SK-N-SH (cell line): ENCODE measurements at regions not wholly inside any gene's neighbourhood (a gene's known extent, or its start where the extent isn't known, plus 50 kb on each side); places are given as distances from the start of the nearest gene placed in this dataset.

Experiments used
- RCOR1 ChIP-seq: fragments of 150-350 bp; IDR thresholded peaks from 2 replicates; pipeline ENCODE4 v1.6.1; 2017; ENCODE audit warnings: antibody characterized with exemption, low read length
- REST ChIP-seq: IDR thresholded peaks from 2 replicates; pipeline ENCODE4 v1.6.1; 2012; ENCODE audit warnings: mild to moderate bottlenecking, low read depth, low read length, moderate library complexity
- TAF1 ChIP-seq: IDR thresholded peaks from 2 replicates; pipeline ENCODE4 v1.6.1; 2012; ENCODE audit warnings: low read depth, mild to moderate bottlenecking, low read length, moderate library complexity, borderline replicate concordance

- TF ChIP-seq TAF1: no peak
- no peak for TF ChIP-seq REST
- TF ChIP-seq RCOR1: no peak
Observed at GRCh38 chr6:51330971-51331370, 512.3 kb downstream of the TFAP2B start.
